ENCODE measurements at regions not wholly inside any gene's neighbourhood (a gene's known extent, or its start where the extent isn't known, plus 50 kb on each side); places are given as distances from the start of the nearest gene placed in this dataset.

DNA sequence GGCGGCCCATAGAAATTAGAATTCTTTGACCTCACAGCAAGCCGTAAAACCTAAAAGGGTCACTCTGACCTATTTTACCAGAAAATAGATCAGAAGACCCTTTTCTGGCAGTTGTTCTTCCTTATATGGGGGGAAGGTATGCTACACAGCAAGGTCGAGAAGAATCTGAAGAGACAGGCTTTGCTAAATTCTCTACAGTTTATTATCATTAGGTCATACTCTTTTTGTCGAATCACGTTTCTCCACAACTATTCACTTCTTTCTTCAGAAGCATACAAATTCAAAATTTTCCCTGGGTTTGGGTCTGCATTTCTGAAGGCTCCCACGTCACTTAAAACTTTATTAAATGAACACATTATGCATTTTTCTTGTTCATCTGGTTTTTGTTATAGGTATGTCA lies 229.5 kb upstream of the GRM7 start:
- TF ChIP-seq, protein P1, sequence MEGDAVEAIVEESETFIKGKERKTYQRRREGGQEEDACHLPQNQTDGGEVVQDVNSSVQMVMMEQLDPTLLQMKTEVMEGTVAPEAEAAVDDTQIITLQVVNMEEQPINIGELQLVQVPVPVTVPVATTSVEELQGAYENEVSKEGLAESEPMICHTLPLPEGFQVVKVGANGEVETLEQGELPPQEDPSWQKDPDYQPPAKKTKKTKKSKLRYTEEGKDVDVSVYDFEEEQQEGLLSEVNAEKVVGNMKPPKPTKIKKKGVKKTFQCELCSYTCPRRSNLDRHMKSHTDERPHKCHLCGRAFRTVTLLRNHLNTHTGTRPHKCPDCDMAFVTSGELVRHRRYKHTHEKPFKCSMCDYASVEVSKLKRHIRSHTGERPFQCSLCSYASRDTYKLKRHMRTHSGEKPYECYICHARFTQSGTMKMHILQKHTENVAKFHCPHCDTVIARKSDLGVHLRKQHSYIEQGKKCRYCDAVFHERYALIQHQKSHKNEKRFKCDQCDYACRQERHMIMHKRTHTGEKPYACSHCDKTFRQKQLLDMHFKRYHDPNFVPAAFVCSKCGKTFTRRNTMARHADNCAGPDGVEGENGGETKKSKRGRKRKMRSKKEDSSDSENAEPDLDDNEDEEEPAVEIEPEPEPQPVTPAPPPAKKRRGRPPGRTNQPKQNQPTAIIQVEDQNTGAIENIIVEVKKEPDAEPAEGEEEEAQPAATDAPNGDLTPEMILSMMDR (IDR thresholded peaks at IDR 0.05; ENCODE audit: insufficient read depth, low read length), result no peak
- no peak for DNase-seq (ENCODE audit: low read depth)
- no peak overlapping the region for H3K4me3 ChIP-seq (ENCODE audit: low read depth, low read length)

DNA sequence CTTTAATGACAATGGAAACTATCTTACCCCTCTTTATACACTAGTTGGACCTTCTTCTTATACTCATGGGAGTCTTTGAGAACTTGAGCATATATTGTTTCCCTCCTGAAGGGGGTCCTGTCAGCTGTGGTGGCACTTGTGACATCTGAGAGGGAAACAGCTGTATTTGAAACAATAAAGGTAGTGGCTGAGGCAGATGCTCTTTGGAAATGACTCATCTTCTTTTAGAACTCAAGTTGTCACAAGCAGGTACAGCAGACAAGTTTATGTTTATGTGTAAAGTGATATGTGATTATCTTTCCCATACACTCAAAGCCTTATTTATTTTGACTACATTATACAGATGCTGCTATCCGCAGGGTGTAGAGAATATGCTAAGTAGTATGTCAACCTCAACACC lies 220.0 kb upstream of the GRM7 start:
- no peak for DNase-seq (ENCODE audit: low read depth)
- TF ChIP-seq, protein P1 (IDR thresholded peaks at IDR 0.05; ENCODE audit: insufficient read depth, low read length), result no peak
- H3K4me3 ChIP-seq (ENCODE audit: low read depth, low read length), result no peak overlapping the region

- H3K4me3 ChIP-seq (ENCODE audit: low read depth, low read length), result no peak overlapping the region
- DNase-seq (ENCODE audit: low read depth), result no peak
- TF ChIP-seq, protein P1 (IDR thresholded peaks at IDR 0.05; ENCODE audit: insufficient read depth, low read length), result no peak
Measured at GRCh38 chr3:6644070-6644929, 216.6 kb upstream of the GRM7 start.

DNA sequence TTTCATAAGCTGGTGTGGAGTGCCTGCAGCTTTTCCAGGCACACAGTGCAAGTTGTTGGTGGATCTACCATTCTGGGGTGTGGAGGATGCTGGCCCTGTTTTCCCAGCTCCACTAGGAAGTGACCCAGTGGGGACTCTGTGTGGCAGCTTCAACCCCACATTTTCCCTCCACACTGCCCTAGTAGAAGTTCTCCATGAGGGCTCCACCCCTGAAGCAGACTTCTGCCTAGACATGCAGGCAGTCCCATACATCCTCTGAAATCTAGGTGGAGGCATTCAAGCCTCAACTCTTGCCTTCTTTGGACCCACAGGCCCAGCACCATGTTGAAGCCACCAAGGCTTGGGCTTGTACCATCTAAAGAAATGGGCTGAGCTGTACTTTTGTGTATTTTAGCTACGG lies 206.2 kb upstream of the GRM7 start:
- no peak for DNase-seq (ENCODE audit: low read depth)
- TF ChIP-seq, protein P1 (IDR thresholded peaks at IDR 0.05; ENCODE audit: insufficient read depth, low read length), result no peak
- H3K4me3 ChIP-seq (ENCODE audit: low read depth, low read length), result no peak overlapping the region

GRCh38 chr3:6655275-6655674 lies 205.6 kb upstream of the GRM7 start:
- no peak for DNase-seq (ENCODE audit: low read depth)
- H3K4me3 ChIP-seq (ENCODE audit: low read depth, low read length), result no peak overlapping the region
- TF ChIP-seq, protein P1 (IDR thresholded peaks at IDR 0.05; ENCODE audit: insufficient read depth, low read length), result no peak

DNA sequence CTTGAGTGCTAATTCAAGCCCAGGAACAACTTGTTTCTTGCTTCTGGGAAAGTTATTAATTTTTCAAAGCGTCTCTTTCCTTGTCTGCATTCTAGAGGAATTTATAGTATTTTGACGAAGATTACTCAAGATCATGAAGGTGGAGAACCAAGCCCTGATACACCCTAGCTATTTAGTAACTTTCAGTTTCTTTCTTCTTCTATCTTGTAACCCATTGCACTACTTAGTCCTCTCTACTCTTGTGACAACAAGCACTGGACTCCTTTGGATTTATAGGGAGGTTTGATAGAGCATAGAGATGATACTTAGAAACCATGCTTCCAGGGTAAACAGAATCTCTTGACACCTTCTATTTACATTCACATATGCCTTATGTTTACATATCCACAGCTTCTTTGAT lies 203.3 kb upstream of the GRM7 start:
- TF ChIP-seq, protein P1 (IDR thresholded peaks at IDR 0.05; ENCODE audit: insufficient read depth, low read length), result no peak
- H3K4me3 ChIP-seq (ENCODE audit: low read depth, low read length), result no peak overlapping the region
- DNase-seq (ENCODE audit: low read depth), result no peak
